Gastroesophageal sphincter (tissue), 4 donors: ENCODE measurements at regions not wholly inside any gene's neighbourhood (a gene's known extent, or its start where the extent isn't known, plus 50 kb on each side); places are given as distances from the start of the nearest gene placed in this dataset.

ENCODE experiments used
- ATAC-seq: fragments of 150-250 bp; one replicate; pipeline ENCODE4 v1.9.1; 2016; ENCODE audit warnings: mild to moderate bottlenecking, moderate library complexity
- H3K27ac ChIP-seq, 4 donors: fragments of 200-600 bp; sonication (generic) in 3 of 4; 1 replicate in 3 of 4; 2 replicates in 1 of 4; pipeline ENCODE4 v1.5.1; 2016 to 2019
- H3K27me3 ChIP-seq: fragments of 200-600 bp; sonication (generic); one replicate; pipeline ENCODE4 v1.5.1; 2019
- H3K36me3 ChIP-seq, 2 donors: fragments of 200-600 bp; sonication (generic); one replicate each; pipeline ENCODE4 v1.5.1; 2019; ENCODE audit warnings: control low read depth in 1 of 2
- H3K4me1 ChIP-seq, 3 donors: fragments of 200-600 bp; sonication (generic); 1 replicate in 2 of 3; 2 replicates in 1 of 3; pipeline ENCODE4 v1.5.1; 2016 to 2019; ENCODE audit warnings: control low read depth in 2 of 3
- H3K4me3 ChIP-seq, 2 donors: fragments of 200-600 bp; sonication (generic); one replicate each; pipeline ENCODE4 v1.5.1; 2019; ENCODE audit warnings: mild to moderate bottlenecking in 1 of 2, moderate library complexity in 1 of 2
- H3K9me3 ChIP-seq, 3 donors: fragments of 200-600 bp; sonication (generic); one replicate each; pipeline ENCODE4 v1.5.1; 2017 to 2019; ENCODE audit warnings: control low read depth in 2 of 3
- CTCF ChIP-seq, 4 experiments: fragments of 200-600 bp in 2 of 4; fragments of 450-650 bp in 2 of 4; sonication (generic) in 1 of 4; IDR thresholded peaks; one replicate each; pipeline ENCODE4 v1.5.1; 2017 to 2019; ENCODE audit warnings: antibody characterized with exemption in 4 of 4, mild to moderate bottlenecking in 2 of 4, moderate library complexity in 2 of 4
- EP300 ChIP-seq: sonication (generic); formaldehyde crosslinking; IDR thresholded peaks from one replicate; pipeline ENCODE4 v1.6.1; 2017; ENCODE audit warnings: antibody characterized with exemption, mild to moderate bottlenecking
- POLR2A ChIP-seq, 2 donors: fragments of 450-650 bp; IDR thresholded peaks; one replicate each; pipeline ENCODE4 v1.6.1; 2017; ENCODE audit warnings: antibody characterized with exemption in 2 of 2, mild to moderate bottlenecking in 2 of 2, moderate library complexity in 1 of 2
- POLR2AphosphoS5 ChIP-seq: sonication (generic); formaldehyde crosslinking; IDR thresholded peaks from one replicate; pipeline ENCODE4 v1.6.1; 2017; ENCODE audit warnings: antibody characterized with exemption
- WGBS, 2 donors: methylation state at CpG; one replicate each; pipeline ENCODE4 v1.1.5; 2018; ENCODE audit warnings: low coverage in 1 of 2; 5-methylcytosine and 5-hydroxymethylcytosine counted together

- no peaks in the 10 kb centered on the region for H3K4me1 ChIP-seq
- no peak overlapping the region for H3K4me3 ChIP-seq
- H3K36me3 ChIP-seq: no peaks in the 10 kb centered on the region
- WGBS, 2 donors: 4 to 6% methylated on average over 3 to 6 of the region's 6 CpGs
- H3K9me3 ChIP-seq: peaks cover 0 to 6% (median 0%) of the 10 kb centered on the region in 3 donors
- TF ChIP-seq EP300 (no peak), POLR2AphosphoS5 (no peak), CTCF (IDR thresholded peaks at IDR 0.05) (no peak), POLR2A (IDR thresholded peaks at IDR 0.05) (no peak)
- H3K27me3 ChIP-seq: peaks cover 6% of the 10 kb centered on the region
- no peak overlapping the region for H3K27ac ChIP-seq
- ATAC-seq: no peak
These were observed 254.4 kb upstream of the GJB5 start for GRCh38 chr1:34500451-34500850.

GRCh38 chr1:34511802-34512201 lies 243.0 kb upstream of the GJB5 start:
- Histone ChIP-seq H3K36me3 (no peaks in the 10 kb centered on the region), H3K27me3 (peaks cover 2% of the 10 kb centered on the region), H3K4me3 (no peak overlapping the region), H3K9me3 (peaks cover 0 to 40% (median 3%) of the 10 kb centered on the region in 3 donors), H3K27ac (no peak overlapping the region), H3K4me1 (no peaks in the 10 kb centered on the region)
- TF ChIP-seq EP300: no peak
- no peak for TF ChIP-seq POLR2AphosphoS5
- TF ChIP-seq POLR2A (IDR thresholded peaks at IDR 0.05): no peak
- no peak for TF ChIP-seq CTCF (IDR thresholded peaks at IDR 0.05)
- ATAC-seq: no peak

- WGBS, 2 donors: 63 to 73% methylated on average over 2 to 3 of the region's 4 CpGs
- TF ChIP-seq CTCF (IDR thresholded peaks at IDR 0.05): no peak
- TF ChIP-seq EP300: no peak
- TF ChIP-seq POLR2A (IDR thresholded peaks at IDR 0.05): no peak
- no peak for TF ChIP-seq POLR2AphosphoS5
- Histone ChIP-seq H3K4me3 (no peak overlapping the region), H3K9me3 (peaks cover 0 to 5% (median 0%) of the 10 kb centered on the region in 3 donors), H3K4me1 (no peaks in the 10 kb centered on the region), H3K27ac (no peak overlapping the region), H3K36me3 (no peaks in the 10 kb centered on the region), H3K27me3 (peaks cover 28% of the 10 kb centered on the region)
- no peak for ATAC-seq
These were observed 236.6 kb upstream of the GJB5 start for GRCh38 chr1:34518146-34518699.

GRCh38 chr1:34520111-34520510 lies 234.7 kb upstream of the GJB5 start:
- H3K4me1 ChIP-seq: no peaks in the 10 kb centered on the region
- 24 to 43% methylated on average over 2 to 4 of the region's 4 CpGs for WGBS, 2 donors
- H3K27me3 ChIP-seq: peaks cover 28% of the 10 kb centered on the region
- TF ChIP-seq EP300 (no peak), POLR2AphosphoS5 (no peak), POLR2A (IDR thresholded peaks at IDR 0.05) (no peak), CTCF (IDR thresholded peaks at IDR 0.05) (no peak)
- no peak for ATAC-seq
- no peaks in the 10 kb centered on the region for H3K36me3 ChIP-seq
- H3K4me3 ChIP-seq: no peak overlapping the region
- H3K9me3 ChIP-seq: peaks cover 0 to under 1% (median 0%) of the 10 kb centered on the region in 3 donors
- no peak overlapping the region for H3K27ac ChIP-seq

GRCh38 chr1:34524783-34525182 lies 230.1 kb upstream of the GJB5 start:
- no peak overlapping the region for H3K4me3 ChIP-seq
- no peak for TF ChIP-seq CTCF (IDR thresholded peaks at IDR 0.05)
- no peak for TF ChIP-seq EP300
- TF ChIP-seq POLR2AphosphoS5: no peak
- no peak for TF ChIP-seq POLR2A (IDR thresholded peaks at IDR 0.05)
- no peaks in the 10 kb centered on the region for H3K9me3 ChIP-seq
- H3K36me3 ChIP-seq: no peaks in the 10 kb centered on the region
- H3K27ac ChIP-seq: no peak overlapping the region
- H3K27me3 ChIP-seq: peaks cover 58% of the 10 kb centered on the region
- no peak for ATAC-seq
- H3K4me1 ChIP-seq: no peaks in the 10 kb centered on the region
